ENCODE measurements at regions not wholly inside any gene's neighbourhood (a gene's known extent, or its start where the extent isn't known, plus 50 kb on each side); places are given as distances from the start of the nearest gene placed in this dataset.

DNA sequence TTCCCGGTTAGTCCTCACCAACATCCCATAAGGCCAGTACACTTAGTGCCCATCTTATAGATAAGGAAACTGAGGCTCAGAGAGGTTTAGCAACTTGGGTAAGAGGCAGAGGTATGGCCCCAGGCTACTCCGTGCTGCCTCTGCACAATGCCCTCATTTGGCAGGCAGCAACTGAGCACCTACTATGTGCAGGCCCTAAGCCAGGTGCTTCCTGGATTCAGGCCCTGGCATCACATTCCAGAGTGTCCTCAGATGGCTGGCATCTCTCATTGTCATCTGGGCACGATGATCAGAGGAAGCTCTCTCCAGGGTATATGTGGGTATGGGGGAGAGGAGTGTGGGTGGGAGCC is 53.8 kb upstream of the PSD2 start:
- Histone ChIP-seq H3K27me3 (ENCODE audit: control insufficient read depth in 2 of 2, insufficient read depth in 2 of 2, low read length in 2 of 2) (peaks cover 2 to 4% of the 10 kb centered on the region in 2 experiments), H2AFZ (ENCODE audit: low read depth, low read length) (no peak overlapping the region), H4K20me1 (replicated peaks; ENCODE audit: control insufficient read depth, extremely low read depth, insufficient read depth, low read length) (no peaks in the 10 kb centered on the region), H3K9me3 (replicated peaks; ENCODE audit: control insufficient read depth, insufficient read depth, low read length) (no peaks in the 10 kb centered on the region), H3K4me1 (ENCODE audit: control insufficient read depth, extremely low read depth, insufficient read depth, low read length) (peaks cover 8% of the 10 kb centered on the region), H3K9ac (replicated peaks; ENCODE audit: extremely low read depth, insufficient read depth, low read length) (no peak overlapping the region), H3K4me2 (ENCODE audit: insufficient read depth, low read length) (no peak overlapping the region), H3K4me3 (replicated peaks in 1 of 3; ENCODE audit: insufficient read depth in 1 of 3, low read depth in 1 of 3, low read length in 3 of 3) (no peak overlapping the region), H3K27ac (ENCODE audit: insufficient read depth, low read depth, low read length) (no peak overlapping the region), H3K79me2 (ENCODE audit: control insufficient read depth, insufficient read depth, low read length) (no peaks in the 10 kb centered on the region), H3K9me1 (replicated peaks; ENCODE audit: control insufficient read depth, extremely low read depth, insufficient read depth, low read length) (no peaks in the 10 kb centered on the region), H3K36me3 (ENCODE audit: control insufficient read depth in 2 of 2, extremely low read depth in 1 of 2, insufficient read depth in 2 of 2, low read length in 2 of 2) (no peaks in the 10 kb centered on the region)
- TF ChIP-seq POLR2A (IDR thresholded peaks at IDR 0.05; ENCODE audit: low read depth, low read length) (no peak), EZH2 (IDR thresholded peaks at IDR 0.05; ENCODE audit: borderline replicate concordance, low read depth, low read length, severe bottlenecking) (no peak), FOS (IDR thresholded peaks at IDR 0.05; ENCODE audit: borderline replicate concordance, insufficient read depth, low read length) (no peak), JUN (IDR thresholded peaks at IDR 0.05; ENCODE audit: borderline replicate concordance, insufficient read depth, insufficient read length, low read depth) (no peak)
- TF ChIP-seq, protein P1, sequence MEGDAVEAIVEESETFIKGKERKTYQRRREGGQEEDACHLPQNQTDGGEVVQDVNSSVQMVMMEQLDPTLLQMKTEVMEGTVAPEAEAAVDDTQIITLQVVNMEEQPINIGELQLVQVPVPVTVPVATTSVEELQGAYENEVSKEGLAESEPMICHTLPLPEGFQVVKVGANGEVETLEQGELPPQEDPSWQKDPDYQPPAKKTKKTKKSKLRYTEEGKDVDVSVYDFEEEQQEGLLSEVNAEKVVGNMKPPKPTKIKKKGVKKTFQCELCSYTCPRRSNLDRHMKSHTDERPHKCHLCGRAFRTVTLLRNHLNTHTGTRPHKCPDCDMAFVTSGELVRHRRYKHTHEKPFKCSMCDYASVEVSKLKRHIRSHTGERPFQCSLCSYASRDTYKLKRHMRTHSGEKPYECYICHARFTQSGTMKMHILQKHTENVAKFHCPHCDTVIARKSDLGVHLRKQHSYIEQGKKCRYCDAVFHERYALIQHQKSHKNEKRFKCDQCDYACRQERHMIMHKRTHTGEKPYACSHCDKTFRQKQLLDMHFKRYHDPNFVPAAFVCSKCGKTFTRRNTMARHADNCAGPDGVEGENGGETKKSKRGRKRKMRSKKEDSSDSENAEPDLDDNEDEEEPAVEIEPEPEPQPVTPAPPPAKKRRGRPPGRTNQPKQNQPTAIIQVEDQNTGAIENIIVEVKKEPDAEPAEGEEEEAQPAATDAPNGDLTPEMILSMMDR (IDR thresholded peaks at IDR 0.05; ENCODE audit: extremely low read depth in 1 of 2, insufficient read depth in 1 of 2, low read depth in 1 of 2, low read length in 2 of 2): no peak
- TF ChIP-seq, protein P2, sequence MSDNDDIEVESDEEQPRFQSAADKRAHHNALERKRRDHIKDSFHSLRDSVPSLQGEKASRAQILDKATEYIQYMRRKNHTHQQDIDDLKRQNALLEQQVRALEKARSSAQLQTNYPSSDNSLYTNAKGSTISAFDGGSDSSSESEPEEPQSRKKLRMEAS (IDR thresholded peaks at IDR 0.05; ENCODE audit: insufficient read depth, insufficient read length): no peak
- CTCF ChIA-PET: interaction anchor here (1.1 kb wide), 1 partner anchor 34 kb away, joined by 4 read pairs; no protein-coding TSS in a partner anchor
- dilution Hi-C loops (cut with MboI; ENCODE audit: extremely low pct_ligation_motif_present, low sequenced_read_pairs) (no loop called here), intact Hi-C loops (cut with micrococcal nuclease) (no loop called here)
- DNase-seq (ENCODE audit: low read depth, low spot score): no peak
- no TSS peak for BruUV-seq (replicated peaks)
- POLR2A ChIA-PET: no interaction called here
- FAIRE-seq: no peak
